GM18873 (cell line): ENCODE measurements at regions not wholly inside any gene's neighbourhood (a gene's known extent, or its start where the extent isn't known, plus 50 kb on each side); places are given as distances from the start of the nearest gene placed in this dataset.
"Not testable (repeated sequence)": the region's sequence is repeated elsewhere in the genome, so short reads cannot be mapped to it uniquely, and the experiment has no call there.

Source experiments
- ATAC-seq: cut with Tn5 transposase; IDR thresholded peaks from one replicate; pipeline ENCODE4 v1.9.1; 2021; ENCODE audit warnings: mild to moderate bottlenecking, moderate library complexity, moderate number of reproducible peaks; ENCODE audit not compliant: unreplicated experiment, low FRiP score

DNA sequence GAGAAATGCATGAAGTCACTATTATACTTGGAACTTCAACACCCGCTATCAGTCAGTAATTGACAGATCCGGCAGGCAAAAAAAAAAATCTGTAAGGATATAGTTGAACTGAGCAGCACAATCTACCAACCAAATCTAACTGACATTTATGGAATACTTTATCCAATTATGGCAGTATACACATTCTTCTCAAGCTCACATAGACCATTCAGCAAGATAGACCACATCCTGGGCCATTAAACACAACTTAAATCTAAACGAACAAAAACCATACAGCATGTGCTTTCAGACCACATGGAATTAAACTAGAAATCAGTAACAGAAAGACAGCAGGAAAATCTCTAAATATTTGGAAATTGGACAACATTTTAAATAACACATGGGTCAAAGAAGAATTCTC lies 112.7 kb downstream of the MPP7 start:
- ATAC-seq: no peak

DNA sequence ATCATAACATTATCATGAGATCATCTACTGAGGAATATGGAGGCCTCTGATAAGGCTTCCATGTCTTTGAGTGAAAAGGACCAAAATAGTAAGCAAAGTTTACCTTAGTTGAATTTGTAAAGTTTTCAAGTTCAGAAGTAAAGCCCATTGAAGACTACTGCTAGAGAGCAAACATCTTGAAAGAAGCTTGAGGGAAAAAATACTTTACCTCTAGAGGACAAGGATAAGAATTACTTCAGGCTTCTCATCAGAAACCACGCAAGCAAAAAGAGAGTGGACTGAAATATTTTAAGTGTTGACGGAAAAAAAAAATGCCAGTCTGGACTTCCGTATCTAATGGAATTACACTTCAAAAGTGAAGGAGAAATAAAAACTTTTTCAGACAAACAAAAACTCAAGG lies 114.3 kb downstream of the MPP7 start:
- no peak for ATAC-seq

- no peak for ATAC-seq
These were observed 115.8 kb downstream of the MPP7 start for GRCh38 chr10:28186887-28187578.

DNA sequence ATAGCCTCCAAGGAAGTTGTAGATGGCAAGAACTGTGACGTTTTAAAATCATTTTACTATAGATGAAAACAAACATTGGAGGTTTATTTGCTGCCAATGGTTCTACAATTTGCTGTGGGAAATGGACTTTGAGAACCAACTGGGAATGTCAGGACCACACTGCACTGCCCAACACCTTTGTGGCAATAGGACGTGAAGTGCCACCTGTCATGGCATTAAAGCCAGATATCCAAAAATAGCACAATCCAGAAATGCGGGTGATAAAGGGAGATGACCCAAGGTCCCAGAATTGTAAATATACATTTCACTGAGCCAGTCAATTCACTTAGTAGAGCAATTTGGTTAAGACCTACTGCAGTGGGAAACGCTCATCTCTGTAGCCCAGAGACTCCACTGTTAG lies 116.4 kb downstream of the MPP7 start:
- ATAC-seq: no peak

GRCh38 chr10:28184810-28185209 lies 118.1 kb downstream of the MPP7 start:
- no peak for ATAC-seq

DNA sequence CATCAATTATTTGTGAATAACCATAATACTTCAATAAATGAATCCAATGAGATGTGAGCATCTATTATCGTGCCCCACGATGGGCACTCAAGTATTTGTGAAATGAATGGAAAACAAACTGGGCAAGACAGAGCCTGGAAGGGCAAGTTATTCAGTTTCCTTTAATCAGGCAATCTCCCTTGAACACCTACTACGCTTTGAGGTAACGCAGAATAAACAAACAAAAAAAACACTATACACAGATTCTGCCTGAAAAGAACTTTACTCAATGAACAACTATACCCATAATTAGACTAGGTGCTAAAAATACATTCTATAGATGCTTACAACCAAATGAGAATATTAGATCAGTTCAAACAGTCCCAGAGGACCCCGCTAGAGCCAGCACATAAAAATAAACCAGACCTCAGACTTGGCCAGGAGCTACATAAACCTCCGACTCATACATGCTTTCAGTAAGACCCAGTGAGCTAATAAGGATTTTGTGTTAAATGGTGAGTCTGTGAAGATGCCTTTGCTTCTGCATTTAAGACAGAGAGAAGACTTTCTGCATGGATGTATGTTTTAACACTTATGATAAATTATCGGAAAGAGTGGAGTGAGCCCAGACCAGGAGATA lies 121.3 kb downstream of the MPP7 start:
- ATAC-seq: no peak

DNA sequence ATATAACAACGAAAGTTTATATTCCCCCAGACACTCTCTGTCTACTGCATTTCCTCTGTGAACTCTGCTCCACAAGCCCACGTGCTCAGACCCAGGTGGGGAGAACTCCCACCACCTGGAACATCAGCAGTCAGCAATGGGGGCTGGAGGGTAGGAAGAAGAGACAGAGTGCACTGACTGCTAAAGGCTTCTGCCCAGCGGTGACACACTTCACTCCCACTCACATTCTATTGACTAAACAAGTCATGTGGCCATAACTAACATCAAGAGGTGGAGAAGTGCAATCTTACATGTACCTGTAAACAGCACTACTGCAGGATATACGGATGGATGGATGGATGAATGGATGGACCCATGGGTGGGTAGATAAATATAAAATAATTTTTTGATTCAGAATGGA lies 122.2 kb downstream of the MPP7 start:
- ATAC-seq: no peak

DNA sequence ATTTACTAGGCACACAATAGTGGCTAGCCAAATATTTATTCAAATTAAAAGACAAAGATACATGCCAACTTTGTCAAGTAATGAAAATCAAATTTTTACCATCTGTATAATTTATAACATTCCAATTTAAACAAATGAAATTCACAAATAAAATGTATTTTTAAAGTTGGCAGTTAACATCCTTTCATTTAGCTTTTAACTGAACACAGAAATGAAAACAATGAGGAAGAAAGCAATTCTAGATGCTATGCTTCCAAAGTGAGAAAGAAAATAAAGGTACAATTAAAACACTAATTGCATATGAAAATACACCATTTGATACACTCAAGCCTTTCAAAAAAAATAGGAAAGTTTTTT lies 123.1 kb downstream of the MPP7 start:
- no peak for ATAC-seq

DNA sequence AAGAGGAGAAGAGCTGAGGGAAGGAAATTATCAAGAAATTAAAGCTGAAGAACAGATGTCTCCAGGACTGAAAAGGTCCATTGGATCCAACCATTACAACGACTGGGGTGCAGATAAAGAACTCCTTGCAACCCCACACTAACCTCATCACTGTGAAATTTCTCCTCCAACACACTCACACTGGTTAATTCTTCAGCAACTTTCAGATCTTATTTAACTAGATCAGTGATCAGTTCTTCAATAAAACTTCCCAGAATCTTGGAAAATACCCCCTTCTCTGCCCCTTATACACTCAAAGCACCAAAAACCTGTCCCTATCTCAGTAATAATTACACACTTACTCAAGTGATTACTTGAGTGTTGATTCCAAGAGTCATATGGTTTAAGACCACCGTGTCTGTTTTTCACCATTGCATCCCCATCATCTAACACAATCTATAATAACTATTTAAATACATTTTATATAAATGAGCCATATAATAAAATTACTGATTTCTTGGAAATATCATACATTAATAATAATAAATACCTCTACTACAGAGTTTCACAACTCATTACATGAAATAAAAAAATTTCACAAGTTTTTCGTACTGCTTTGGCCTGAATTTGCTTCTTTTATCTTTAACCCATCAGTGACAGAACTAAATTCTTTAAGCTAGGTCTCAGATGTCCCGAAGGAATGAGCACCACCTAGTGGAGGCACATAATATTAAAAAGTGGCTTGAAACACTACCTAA lies 123.7 kb downstream of the MPP7 start:
- no peak for ATAC-seq

- ATAC-seq: peak; percentile 51
These were observed 124.8 kb downstream of the MPP7 start for GRCh38 chr10:28177944-28178637.

DNA sequence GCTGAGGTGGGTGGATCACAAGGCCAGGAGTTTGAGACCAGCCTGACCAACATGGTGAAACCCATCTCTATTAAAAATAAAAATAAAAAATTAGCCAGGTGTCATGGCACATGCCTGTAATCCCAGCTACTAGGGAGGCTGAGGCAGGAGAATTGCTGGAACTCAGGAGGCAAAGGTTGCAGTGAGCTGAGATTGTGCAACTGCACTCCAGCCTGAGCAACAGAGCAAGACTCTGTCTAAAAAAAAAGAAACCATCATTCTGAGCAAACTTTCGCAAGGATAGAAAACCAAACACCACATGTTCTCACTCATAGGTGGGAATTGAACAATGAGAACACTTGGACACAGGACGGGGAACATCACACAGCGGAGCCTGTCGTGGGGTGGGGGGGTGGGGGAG lies 126.4 kb downstream of the MPP7 start:
- ATAC-seq: not testable (repeated sequence)

- no peak for ATAC-seq
These were observed 130.6 kb downstream of the MPP7 start for GRCh38 chr10:28172223-28172610.

DNA sequence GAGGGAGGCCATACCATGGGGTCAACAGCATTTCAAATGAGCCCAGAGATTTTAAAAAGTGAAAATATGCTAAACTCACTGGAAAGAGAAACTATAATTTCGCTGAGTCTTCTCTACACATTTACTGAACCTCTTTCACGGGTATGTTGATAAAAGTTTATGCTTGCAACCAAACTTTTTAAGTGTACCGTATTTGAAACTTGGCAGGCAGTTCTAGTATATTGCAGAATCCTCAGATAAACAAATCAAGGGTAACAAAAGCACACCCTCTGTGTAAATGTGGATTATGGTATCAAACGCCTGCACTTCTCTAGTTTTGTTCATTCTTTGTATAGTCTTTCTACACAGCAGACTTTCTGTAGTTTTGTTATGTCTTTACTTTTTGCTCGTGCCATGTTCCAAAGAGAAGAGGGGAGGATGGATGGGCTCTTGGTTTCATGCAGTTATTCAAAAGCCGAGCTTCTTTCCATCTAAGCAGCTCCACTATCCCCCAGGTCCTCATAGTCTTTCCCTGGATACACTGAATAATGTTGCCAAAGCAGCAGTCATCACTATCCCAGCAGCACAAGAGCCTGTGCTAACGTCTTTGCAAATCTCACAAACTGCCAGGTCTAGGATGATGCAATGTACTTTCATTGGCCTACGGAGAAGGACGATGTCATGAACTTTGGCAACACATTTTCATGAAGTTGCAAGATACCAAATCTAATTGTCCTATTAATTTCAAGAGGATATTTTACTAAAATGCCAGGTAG lies 131.2 kb downstream of the MPP7 start:
- no peak for ATAC-seq

- ATAC-seq: peak; percentile 97
These were observed 133.3 kb downstream of the MPP7 start for GRCh38 chr10:28169525-28169924.

GRCh38 chr10:28160866-28161405 lies 141.9 kb downstream of the MPP7 start:
- no peak for ATAC-seq

- ATAC-seq: no peak
These were observed 145.5 kb downstream of the MPP7 start for GRCh38 chr10:28157379-28157778.

GRCh38 chr10:28155726-28156125 lies 147.1 kb downstream of the MPP7 start:
- no peak for ATAC-seq

DNA sequence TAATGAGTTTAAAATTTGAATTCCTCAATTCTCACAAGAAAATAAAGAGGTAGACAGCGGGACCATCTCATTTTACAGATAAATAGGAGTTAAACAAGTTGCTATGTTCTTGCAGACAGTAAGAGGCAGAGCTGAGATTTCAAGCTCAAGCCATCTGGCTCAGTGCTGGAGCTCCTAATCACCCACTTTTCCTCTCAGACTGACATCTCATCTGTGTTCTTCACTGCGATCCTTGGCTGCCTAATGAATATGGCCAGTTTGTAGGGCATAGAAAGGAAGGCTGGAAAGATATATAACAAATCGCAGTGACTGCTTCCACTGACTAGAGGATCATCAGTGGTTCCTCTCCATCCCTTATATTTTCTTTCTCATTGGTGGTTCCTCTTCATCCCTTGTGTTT lies 151.2 kb downstream of the MPP7 start:
- no peak for ATAC-seq

GRCh38 chr10:28149746-28150145 lies 150.9 kb upstream of the ODAD2 start:
- no peak for ATAC-seq

DNA sequence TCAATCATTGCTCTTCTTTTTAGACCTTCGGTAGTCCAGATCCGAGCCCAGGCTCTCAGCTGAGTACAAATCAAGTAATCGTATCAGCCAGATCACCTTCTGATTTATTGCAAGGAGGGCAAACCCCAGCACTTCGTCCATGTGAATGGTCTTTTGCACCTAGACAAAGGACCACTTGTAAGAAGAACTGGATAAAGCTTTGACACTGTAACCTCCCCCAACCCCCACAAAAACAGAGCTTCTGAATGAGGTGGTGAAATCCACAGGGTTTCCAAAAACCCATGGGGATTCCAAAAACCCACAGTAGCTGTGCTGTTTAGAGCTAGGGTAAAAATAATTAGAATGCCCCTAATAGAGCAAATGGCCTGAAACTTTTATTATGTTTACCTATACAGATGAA lies 148.8 kb upstream of the ODAD2 start:
- ATAC-seq: no peak
